Muscle layer of duodenum (tissue), 2 donors: ENCODE measurements at regions not wholly inside any gene's neighbourhood (a gene's known extent, or its start where the extent isn't known, plus 50 kb on each side); places are given as distances from the start of the nearest gene placed in this dataset.
"Not testable (repeated sequence)": the region's sequence is repeated elsewhere in the genome, so short reads cannot be mapped to it uniquely, and the experiment has no call there.

Experiments
- H3K27ac ChIP-seq: one replicate; pipeline ENCODE4 v1.7.0; 2013; ENCODE audit warnings: mild to moderate bottlenecking, low read length
- H3K27me3 ChIP-seq: one replicate; pipeline ENCODE4 v1.7.0; 2013; ENCODE audit warnings: low read depth, mild to moderate bottlenecking, control low read depth, low read length
- H3K36me3 ChIP-seq, 2 donors: one replicate each; pipeline ENCODE4 v1.7.0; 2013; ENCODE audit warnings: low read length in 2 of 2, control low read depth in 1 of 2, mild to moderate bottlenecking in 1 of 2; ENCODE audit not compliant: insufficient read depth in 2 of 2, control insufficient read depth in 1 of 2
- H3K4me1 ChIP-seq, 2 donors: one replicate each; pipeline ENCODE4 v1.7.0; 2013; ENCODE audit warnings: low read length in 2 of 2, mild to moderate bottlenecking in 2 of 2, control low read depth in 1 of 2, moderate library complexity in 1 of 2; ENCODE audit not compliant: insufficient read depth in 2 of 2, control insufficient read depth in 1 of 2
- H3K4me3 ChIP-seq, 2 donors: one replicate each; pipeline ENCODE4 v1.7.0; 2013; ENCODE audit warnings: low read length in 2 of 2, low read depth in 1 of 2, mild to moderate bottlenecking in 1 of 2
- H3K9me3 ChIP-seq, 2 donors: one replicate each; pipeline ENCODE4 v1.7.0; 2013; ENCODE audit warnings: low read length in 2 of 2, control low read depth in 1 of 2, mild to moderate bottlenecking in 1 of 2; ENCODE audit not compliant: control insufficient read depth in 1 of 2
- donor health status: healthy.

DNA sequence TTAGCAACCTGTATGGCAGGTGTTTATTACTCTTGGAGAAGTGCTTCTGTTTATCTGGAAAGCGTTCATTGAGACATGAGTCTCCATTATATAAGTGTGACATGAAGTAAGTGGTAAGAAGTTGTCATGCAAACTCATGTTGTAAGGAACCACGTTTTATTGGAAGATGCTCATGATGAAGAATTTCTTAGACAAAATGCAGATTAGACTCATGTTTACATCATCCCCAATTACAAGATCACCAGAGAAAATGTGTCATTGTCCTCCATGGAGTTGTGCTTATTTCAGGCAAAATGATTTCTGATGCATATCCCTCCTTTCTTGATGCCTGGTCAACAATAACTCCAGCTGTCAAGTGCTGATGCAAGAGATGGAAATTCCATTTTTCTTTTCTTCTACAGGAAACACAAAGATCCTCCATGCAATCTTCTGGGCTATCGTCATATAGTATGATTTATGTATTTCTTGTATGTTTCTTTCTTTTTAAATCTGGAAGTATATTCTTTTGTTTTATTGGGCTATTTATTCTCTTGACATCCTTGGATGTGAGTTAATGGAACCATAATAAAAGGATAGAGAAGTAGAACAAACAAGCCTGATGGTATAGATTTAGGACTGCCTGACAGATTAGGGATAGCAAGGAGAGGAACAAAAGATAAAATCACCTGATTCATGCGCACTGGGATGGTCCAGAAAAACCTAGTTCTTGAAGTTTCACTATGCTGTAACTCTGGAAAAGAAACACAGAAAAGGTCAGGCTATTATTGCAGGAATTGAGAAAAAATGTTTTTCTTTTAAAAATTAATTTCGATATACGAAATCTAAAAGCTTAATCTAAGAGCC lies 50.7 kb upstream of the DIAPH3 start:
- H3K27me3 ChIP-seq: no peaks in the 10 kb centered on the region
- no peak overlapping the region for H3K27ac ChIP-seq
- peaks cover 0 to 4% of the 10 kb centered on the region in 2 donors for H3K4me1 ChIP-seq
- H3K4me3 ChIP-seq: no peak overlapping the region
- no peaks in the 10 kb centered on the region for H3K36me3 ChIP-seq
- H3K9me3 ChIP-seq: no peaks in the 10 kb centered on the region

- Histone ChIP-seq H3K4me3 (no peak overlapping the region), H3K4me1 (no peaks in the 10 kb centered on the region), H3K9me3 (no peaks in the 10 kb centered on the region), H3K27ac (no peak overlapping the region), H3K27me3 (no peaks in the 10 kb centered on the region), H3K36me3 (no peaks in the 10 kb centered on the region)
Measured at GRCh38 chr13:60220072-60220471, 56.3 kb upstream of the DIAPH3 start.

DNA sequence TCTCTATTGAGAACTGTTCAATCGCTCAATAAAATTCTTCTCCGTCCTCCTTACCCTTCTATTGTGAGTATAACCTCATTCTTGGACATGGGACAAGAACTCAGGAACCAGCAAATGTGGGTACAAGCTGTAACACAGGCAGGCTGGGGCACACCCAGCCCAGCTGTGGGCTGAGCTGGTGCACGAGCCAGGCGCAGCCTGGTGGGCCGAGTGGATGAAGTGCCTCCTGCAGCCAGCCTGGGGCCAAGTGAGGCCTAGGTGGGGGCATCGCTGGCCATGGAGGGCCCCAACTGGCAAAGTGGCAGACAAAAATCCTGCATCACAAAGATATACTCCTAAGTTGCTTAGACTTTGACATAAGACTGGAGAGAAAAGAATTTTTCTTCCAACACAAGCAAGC lies 57.9 kb upstream of the DIAPH3 start:
- Histone ChIP-seq H3K27ac (no peak overlapping the region), H3K36me3 (no peaks in the 10 kb centered on the region), H3K4me1 (no peaks in the 10 kb centered on the region), H3K9me3 (no peaks in the 10 kb centered on the region), H3K4me3 (no peak overlapping the region), H3K27me3 (no peaks in the 10 kb centered on the region)

DNA sequence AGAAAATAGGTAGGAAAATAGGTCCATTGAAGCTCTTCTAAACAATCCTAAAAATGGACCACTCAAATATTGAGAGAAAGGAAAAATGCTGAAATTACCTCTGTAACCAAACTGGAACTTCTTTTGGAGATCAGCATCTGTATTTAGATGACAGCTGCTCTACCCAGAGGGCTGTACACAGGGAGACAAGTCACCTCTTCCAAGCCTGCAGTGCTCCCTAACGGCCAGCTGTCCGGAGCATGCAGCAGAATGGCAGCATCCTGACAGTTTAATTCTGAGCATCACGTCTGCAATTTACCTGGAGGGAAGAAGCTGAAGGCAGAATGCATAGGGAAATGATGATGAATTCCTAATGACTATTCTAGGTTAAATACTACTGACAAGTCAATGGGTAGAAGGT lies 62.8 kb upstream of the DIAPH3 start:
- Histone ChIP-seq H3K9me3 (no peaks in the 10 kb centered on the region), H3K4me1 (peaks cover 0 to 5% of the 10 kb centered on the region in 2 donors), H3K27me3 (no peaks in the 10 kb centered on the region), H3K36me3 (no peaks in the 10 kb centered on the region), H3K27ac (no peak overlapping the region), H3K4me3 (no peak overlapping the region)

DNA sequence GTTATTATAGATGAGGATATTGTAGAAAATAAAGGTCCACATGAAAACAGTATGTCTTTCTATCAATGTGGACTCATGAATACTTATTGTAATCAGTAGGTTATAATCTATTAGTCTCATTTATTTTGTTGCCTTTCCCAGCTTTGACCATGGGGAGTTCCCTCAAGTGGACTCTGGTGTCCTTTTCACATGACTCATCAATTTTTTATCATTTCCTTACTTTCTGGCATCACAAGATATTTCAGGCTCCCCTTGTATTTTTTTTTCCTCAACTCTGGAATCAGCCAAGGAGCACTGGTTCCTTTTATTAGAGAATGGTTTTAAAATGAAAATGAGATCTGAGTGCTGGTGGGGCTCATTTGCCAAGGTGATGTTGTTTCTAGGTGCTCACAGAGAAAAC lies 63.4 kb upstream of the DIAPH3 start:
- Histone ChIP-seq H3K9me3 (no peaks in the 10 kb centered on the region), H3K4me3 (no peak overlapping the region), H3K36me3 (no peaks in the 10 kb centered on the region), H3K27ac (no peak overlapping the region), H3K4me1 (peaks cover 0 to 5% of the 10 kb centered on the region in 2 donors), H3K27me3 (no peaks in the 10 kb centered on the region)

- Histone ChIP-seq H3K27ac (no peak overlapping the region), H3K36me3 (no peaks in the 10 kb centered on the region), H3K9me3 (no peaks in the 10 kb centered on the region), H3K4me3 (no peak overlapping the region), H3K27me3 (no peaks in the 10 kb centered on the region), H3K4me1 (peaks cover 0 to 5% of the 10 kb centered on the region in 2 donors)
Measured at GRCh38 chr13:60229708-60230272, 66.1 kb upstream of the DIAPH3 start.

DNA sequence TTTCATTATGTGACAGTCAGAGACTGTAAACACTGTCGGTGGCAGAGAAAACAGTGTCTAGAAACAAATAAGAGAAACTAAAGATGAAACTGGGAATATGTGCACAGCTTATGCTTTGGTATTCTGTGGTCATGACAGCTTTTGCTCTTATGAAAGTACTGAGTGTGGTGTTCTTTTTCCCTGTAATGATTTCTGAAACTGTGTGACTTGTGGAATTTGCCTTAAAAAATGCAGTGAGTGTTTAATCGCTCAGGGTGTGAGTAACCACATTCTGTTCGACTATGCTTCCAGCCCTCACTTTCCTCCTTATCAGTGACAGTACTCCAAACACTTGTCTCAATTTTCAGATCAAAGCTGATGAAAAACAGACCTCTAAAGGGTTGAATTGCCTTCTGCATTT lies 66.9 kb upstream of the DIAPH3 start:
- no peak overlapping the region for H3K4me3 ChIP-seq
- no peaks in the 10 kb centered on the region for H3K36me3 ChIP-seq
- no peaks in the 10 kb centered on the region for H3K27me3 ChIP-seq
- peaks cover 0 to 5% of the 10 kb centered on the region in 2 donors for H3K4me1 ChIP-seq
- no peak overlapping the region for H3K27ac ChIP-seq
- no peaks in the 10 kb centered on the region for H3K9me3 ChIP-seq

GRCh38 chr13:60242043-60242595 lies 78.4 kb upstream of the DIAPH3 start:
- no peak overlapping the region for H3K4me3 ChIP-seq
- H3K4me1 ChIP-seq: no peaks in the 10 kb centered on the region
- H3K36me3 ChIP-seq: no peaks in the 10 kb centered on the region
- H3K27ac ChIP-seq: no peak overlapping the region
- no peaks in the 10 kb centered on the region for H3K9me3 ChIP-seq
- no peaks in the 10 kb centered on the region for H3K27me3 ChIP-seq

DNA sequence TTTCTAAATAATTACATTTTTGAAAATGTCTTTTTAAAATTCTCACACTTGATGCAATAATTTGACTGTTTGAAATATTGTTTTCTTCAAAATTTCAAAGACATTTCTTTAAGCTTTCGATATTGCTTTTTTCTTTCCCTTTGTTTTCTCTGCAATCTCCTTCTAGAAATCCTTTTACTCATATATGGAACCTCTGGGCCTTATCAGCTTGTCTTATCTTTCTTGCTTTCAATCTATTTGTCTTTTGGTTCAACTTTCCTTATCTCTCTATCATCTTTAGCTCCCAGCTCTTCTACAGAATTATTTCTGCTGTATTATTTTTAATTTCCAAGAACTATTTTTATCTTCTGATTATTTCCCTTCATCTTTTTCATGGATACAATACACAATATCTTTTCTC lies 80.7 kb upstream of the DIAPH3 start:
- no peak overlapping the region for H3K27ac ChIP-seq
- H3K36me3 ChIP-seq: no peaks in the 10 kb centered on the region
- no peaks in the 10 kb centered on the region for H3K4me1 ChIP-seq
- H3K4me3 ChIP-seq: no peak overlapping the region
- no peaks in the 10 kb centered on the region for H3K9me3 ChIP-seq
- no peaks in the 10 kb centered on the region for H3K27me3 ChIP-seq

- not testable (repeated sequence) for H3K9me3 ChIP-seq, H3K27me3 ChIP-seq, H3K4me1 ChIP-seq, H3K27ac ChIP-seq, H3K36me3 ChIP-seq, H3K4me3 ChIP-seq
Measured at GRCh38 chr13:60251419-60251818, 87.7 kb upstream of the DIAPH3 start.

GRCh38 chr13:60258349-60258748 lies 94.6 kb upstream of the DIAPH3 start:
- Histone ChIP-seq H3K9me3 (peaks cover 0 to 5% of the 10 kb centered on the region in 2 donors), H3K4me3 (no peak overlapping the region), H3K36me3 (no peaks in the 10 kb centered on the region), H3K27ac (no peak overlapping the region), H3K27me3 (no peaks in the 10 kb centered on the region), H3K4me1 (no peaks in the 10 kb centered on the region)
